ENCODE measurements at regions not wholly inside any gene's neighbourhood (a gene's known extent, or its start where the extent isn't known, plus 50 kb on each side); places are given as distances from the start of the nearest gene placed in this dataset.

DNA sequence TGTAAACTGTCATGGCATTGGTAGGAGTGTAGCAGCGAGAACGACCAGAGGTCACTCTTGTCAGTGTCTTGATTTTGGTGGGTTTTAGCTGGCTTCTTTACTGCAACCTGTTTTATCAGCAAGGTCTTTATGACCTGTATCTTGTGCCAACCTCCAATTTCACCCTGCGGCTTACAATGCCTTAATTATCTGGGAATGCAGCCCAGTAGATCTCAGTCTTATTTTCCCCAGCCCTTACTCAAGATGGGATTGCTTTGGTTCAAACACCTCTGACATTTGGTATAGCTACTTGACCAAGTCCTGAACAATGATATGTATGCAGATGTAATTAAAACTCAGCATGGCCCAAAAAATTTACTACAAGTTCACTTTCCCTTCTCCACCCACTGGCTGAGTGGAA lies 388.4 kb downstream of the RSL24D1 start:
- Histone ChIP-seq H3K9me3 (no peaks in the 10 kb centered on the region), H3K27ac (no peak overlapping the region), H3K4me1 (0 out of 3 replicates have a peak, but pooled peaks cover 3% of the 10 kb centered on the region), H3K4me2 (no peak overlapping the region), H3K4me3 (no peak overlapping the region)
- ChIA-PET POLR2A (no interaction called here), CTCF (no interaction called here)
- TF ChIP-seq, protein P1, sequence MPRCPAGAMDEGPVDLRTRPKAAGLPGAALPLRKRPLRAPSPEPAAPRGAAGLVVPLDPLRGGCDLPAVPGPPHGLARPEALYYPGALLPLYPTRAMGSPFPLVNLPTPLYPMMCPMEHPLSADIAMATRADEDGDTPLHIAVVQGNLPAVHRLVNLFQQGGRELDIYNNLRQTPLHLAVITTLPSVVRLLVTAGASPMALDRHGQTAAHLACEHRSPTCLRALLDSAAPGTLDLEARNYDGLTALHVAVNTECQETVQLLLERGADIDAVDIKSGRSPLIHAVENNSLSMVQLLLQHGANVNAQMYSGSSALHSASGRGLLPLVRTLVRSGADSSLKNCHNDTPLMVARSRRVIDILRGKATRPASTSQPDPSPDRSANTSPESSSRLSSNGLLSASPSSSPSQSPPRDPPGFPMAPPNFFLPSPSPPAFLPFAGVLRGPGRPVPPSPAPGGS (IDR thresholded peaks at IDR 0.05), result no peak
- TF ChIP-seq HOXB5 (CRISPR knock-in tag; IDR thresholded peaks at IDR 0.05) (no peak), RCOR1 (IDR thresholded peaks at IDR 0.05; ENCODE audit: low read depth, low read length) (no peak), EHF (CRISPR knock-in tag; IDR thresholded peaks at IDR 0.05) (no peak), CBX2 (IDR thresholded peaks at IDR 0.05; ENCODE audit: borderline replicate concordance, low read depth) (no peak), EHMT2 (IDR thresholded peaks at IDR 0.05; ENCODE audit: low read depth) (no peak), CHD4 (IDR thresholded peaks at IDR 0.05; ENCODE audit: borderline replicate concordance) (no peak), NFE2L2 (conservative IDR thresholded peaks at IDR 0.05; ENCODE audit: low read length) (no peak), RAD21 (conservative IDR thresholded peaks at IDR 0.05 in 1 of 2, IDR thresholded peaks at IDR 0.05 in 1 of 2) (no peak), TFCP2L1 (CRISPR knock-in tag; IDR thresholded peaks at IDR 0.05) (no peak), CBX8 (IDR thresholded peaks at IDR 0.05) (no peak), RARB (CRISPR knock-in tag; IDR thresholded peaks at IDR 0.05) (no peak), CEBPB (IDR thresholded peaks at IDR 0.05) (no peak), TP53 (CRISPR knock-in tag; IDR thresholded peaks at IDR 0.05) (no peak), RFX5 (IDR thresholded peaks at IDR 0.05) (no peak)
- TF ChIP-seq, protein P2, sequence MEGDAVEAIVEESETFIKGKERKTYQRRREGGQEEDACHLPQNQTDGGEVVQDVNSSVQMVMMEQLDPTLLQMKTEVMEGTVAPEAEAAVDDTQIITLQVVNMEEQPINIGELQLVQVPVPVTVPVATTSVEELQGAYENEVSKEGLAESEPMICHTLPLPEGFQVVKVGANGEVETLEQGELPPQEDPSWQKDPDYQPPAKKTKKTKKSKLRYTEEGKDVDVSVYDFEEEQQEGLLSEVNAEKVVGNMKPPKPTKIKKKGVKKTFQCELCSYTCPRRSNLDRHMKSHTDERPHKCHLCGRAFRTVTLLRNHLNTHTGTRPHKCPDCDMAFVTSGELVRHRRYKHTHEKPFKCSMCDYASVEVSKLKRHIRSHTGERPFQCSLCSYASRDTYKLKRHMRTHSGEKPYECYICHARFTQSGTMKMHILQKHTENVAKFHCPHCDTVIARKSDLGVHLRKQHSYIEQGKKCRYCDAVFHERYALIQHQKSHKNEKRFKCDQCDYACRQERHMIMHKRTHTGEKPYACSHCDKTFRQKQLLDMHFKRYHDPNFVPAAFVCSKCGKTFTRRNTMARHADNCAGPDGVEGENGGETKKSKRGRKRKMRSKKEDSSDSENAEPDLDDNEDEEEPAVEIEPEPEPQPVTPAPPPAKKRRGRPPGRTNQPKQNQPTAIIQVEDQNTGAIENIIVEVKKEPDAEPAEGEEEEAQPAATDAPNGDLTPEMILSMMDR (IDR thresholded peaks at IDR 0.05), result no peak
- ATAC-seq (no peak), DNase-seq (ENCODE audit: low read depth in 1 of 2, low spot score in 1 of 2) (no peak), FAIRE-seq (no peak)
- 45% methylated on average over 3 of the region's 3 CpGs for WGBS (ENCODE audit: missing lambda C conversion rate)

DNA sequence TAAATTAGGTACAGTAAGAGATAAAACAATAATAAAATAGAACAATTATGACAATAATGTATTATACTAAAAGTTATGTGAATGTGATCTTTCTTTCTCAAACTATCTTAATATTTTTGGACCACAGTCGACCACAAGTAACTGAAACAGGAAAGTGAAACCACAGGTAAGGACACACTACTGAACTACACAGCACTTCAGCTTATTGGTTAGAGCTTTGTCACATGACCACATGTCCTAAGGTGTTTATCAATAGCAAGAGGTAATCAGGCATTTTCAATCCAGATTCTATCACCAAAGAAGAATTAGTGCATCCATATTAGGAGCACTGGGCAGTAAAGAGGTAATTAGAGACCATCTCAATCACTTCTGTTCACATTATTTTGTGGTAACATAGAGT lies 392.8 kb downstream of the RSL24D1 start:
- DNase-seq (ENCODE audit: low read depth in 1 of 2, low spot score in 1 of 2) (no peak), FAIRE-seq (no peak), ATAC-seq (no peak)
- TF ChIP-seq MAFK (IDR thresholded peaks at IDR 0.05; ENCODE audit: partially characterized antibody), result no peak
- no peak for TF ChIP-seq ZC3H11A (IDR thresholded peaks at IDR 0.05)
- 17% methylated on average over 1 of the region's 1 CpG for WGBS (ENCODE audit: missing lambda C conversion rate)
- H3K9me3 ChIP-seq, result no peaks in the 10 kb centered on the region
- H3K27ac ChIP-seq, result no peak overlapping the region
- CTCF ChIA-PET, result no interaction called here
- H3K4me1 ChIP-seq, result 0 out of 3 replicates have a peak, but pooled peaks cover 3% of the 10 kb centered on the region
- POLR2A ChIA-PET, result no interaction called here
- H3K4me3 ChIP-seq, result no peak overlapping the region
- no peak overlapping the region for H3K4me2 ChIP-seq

DNA sequence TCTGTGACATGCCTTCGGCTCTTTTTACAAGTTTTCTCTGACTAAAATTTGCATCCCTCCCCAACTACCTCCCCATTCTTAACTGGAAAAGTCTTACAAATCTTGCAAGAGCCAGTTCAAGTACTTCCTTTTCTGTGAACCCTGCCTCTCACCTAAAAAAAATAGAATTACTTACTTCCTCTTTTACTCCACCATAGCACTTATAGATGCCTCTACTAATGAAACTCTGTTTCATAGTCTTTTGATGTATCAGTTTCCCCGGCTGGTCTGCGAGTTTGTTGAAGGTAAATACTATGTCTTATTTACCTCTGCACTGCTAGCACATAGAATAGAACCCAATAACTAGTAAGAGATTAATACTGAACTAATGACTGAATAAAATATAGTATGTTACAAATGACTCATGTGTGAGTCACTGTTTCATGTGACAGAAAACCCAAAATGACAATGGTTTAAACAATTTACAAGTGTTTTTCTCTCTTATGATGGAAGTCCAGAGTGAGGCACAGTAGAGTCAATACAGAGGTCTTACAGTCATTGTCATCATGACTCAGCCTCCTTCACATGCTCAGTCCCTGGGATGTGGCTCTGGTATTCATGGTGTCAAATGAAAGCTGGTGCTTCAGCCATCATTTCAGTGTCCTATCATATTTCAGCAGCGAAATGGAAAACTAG lies 393.5 kb downstream of the RSL24D1 start:
- 0 out of 3 replicates have a peak, but pooled peaks cover 3% of the 10 kb centered on the region for H3K4me1 ChIP-seq
- 41% methylated on average over 4 of the region's 4 CpGs for WGBS (ENCODE audit: missing lambda C conversion rate)
- ATAC-seq, result peak; percentile 43 to 51; a peak in 3 of 6 replicates
- CTCF ChIA-PET, result no interaction called here
- H3K9me3 ChIP-seq, result no peaks in the 10 kb centered on the region
- peak; percentile 0 to 61 for DNase-seq (ENCODE audit: low read depth in 1 of 2, low spot score in 1 of 2)
- FAIRE-seq, result no peak
- H3K4me2 ChIP-seq, result no peak overlapping the region
- POLR2A ChIA-PET, result no interaction called here
- no peak overlapping the region for H3K4me3 ChIP-seq
- TF ChIP-seq, protein P3, sequence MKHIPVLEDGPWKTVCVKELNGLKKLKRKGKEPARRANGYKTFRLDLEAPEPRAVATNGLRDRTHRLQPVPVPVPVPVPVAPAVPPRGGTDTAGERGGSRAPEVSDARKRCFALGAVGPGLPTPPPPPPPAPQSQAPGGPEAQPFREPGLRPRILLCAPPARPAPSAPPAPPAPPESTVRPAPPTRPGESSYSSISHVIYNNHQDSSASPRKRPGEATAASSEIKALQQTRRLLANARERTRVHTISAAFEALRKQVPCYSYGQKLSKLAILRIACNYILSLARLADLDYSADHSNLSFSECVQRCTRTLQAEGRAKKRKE (CRISPR knock-in tag; IDR thresholded peaks at IDR 0.05; ENCODE audit: low read depth), result no peak
- no peak for TF ChIP-seq FOSL2 (IDR thresholded peaks at IDR 0.05)
- peak; percentile 57 for TF ChIP-seq FOSL2 (CRISPR knock-in tag; IDR thresholded peaks at IDR 0.05)
- no peak overlapping the region for H3K27ac ChIP-seq

Measured in A549 (cell line).